CD14-positive monocyte (primary cell): ENCODE measurements at regions not wholly inside any gene's neighbourhood (a gene's known extent, or its start where the extent isn't known, plus 50 kb on each side); places are given as distances from the start of the nearest gene placed in this dataset.

ENCODE experiments used
- DNase-seq, 3 donors: peaks; one replicate each; pipeline ENCODE4 v3.0.0-alpha.2; 2011 to 2022
- H2AFZ ChIP-seq: 2 replicates; pipeline ENCODE4 v1.6.0; 2012; ENCODE audit warnings: mild to moderate bottlenecking, low read depth, low read length, inconsistent platforms; ENCODE audit not compliant: insufficient read depth, poor library complexity, severe bottlenecking
- H3K27ac ChIP-seq, 2 donors: 1 replicate in 1 of 2; 2 replicates in 1 of 2; pipeline ENCODE4 v1.5.1; 2012 to 2013; ENCODE audit warnings: low read length in 2 of 2, control low read depth in 1 of 2, inconsistent platforms in 1 of 2, low read depth in 1 of 2, mild to moderate bottlenecking in 1 of 2
- H3K27me3 ChIP-seq, 2 donors: one replicate each; pipeline versions ENCODE4 v1.6.0 to v1.6.1; 2011 to 2013; ENCODE audit warnings: low read length in 2 of 2; ENCODE audit not compliant: control insufficient read depth in 2 of 2, insufficient read depth in 2 of 2
- H3K36me3 ChIP-seq, 2 donors: replicated peaks in 1 of 2; 1 replicate in 1 of 2; 2 replicates in 1 of 2; pipeline versions ENCODE4 v1.5.1 to v1.6.1; 2012 to 2013; ENCODE audit warnings: low read length in 2 of 2, control low read depth in 1 of 2, inconsistent platforms in 1 of 2, mild to moderate bottlenecking in 1 of 2; ENCODE audit not compliant: insufficient read depth in 2 of 2, control insufficient read depth in 1 of 2
- H3K4me1 ChIP-seq, 2 donors: 1 replicate in 1 of 2; 2 replicates in 1 of 2; pipeline versions ENCODE4 v1.5.1 to v1.6.1; 2012 to 2013; ENCODE audit warnings: low read length in 2 of 2, control low read depth in 1 of 2, inconsistent platforms in 1 of 2, mild to moderate bottlenecking in 1 of 2, moderate library complexity in 1 of 2; ENCODE audit not compliant: insufficient read depth in 2 of 2, control insufficient read depth in 1 of 2
- H3K4me2 ChIP-seq: replicated peaks from 2 replicates; pipeline ENCODE3; 2012; ENCODE audit warnings: low read length, moderate library complexity, mild to moderate bottlenecking; ENCODE audit not compliant: poor library complexity, severe bottlenecking; ENCODE audit errors: extremely low read depth
- H3K4me3 ChIP-seq, 3 experiments: fragments of 200-600 bp in 1 of 3; sonication (generic) in 1 of 3; replicated peaks in 1 of 3; 1 replicate in 2 of 3; 2 replicates in 1 of 3; pipeline ENCODE4 v1.5.1; 2011 to 2013; ENCODE audit warnings: low read length in 3 of 3, mild to moderate bottlenecking in 3 of 3, control low read depth in 2 of 3, low read depth in 2 of 3, inconsistent platforms in 1 of 3, moderate library complexity in 1 of 3
- H3K79me2 ChIP-seq: 2 replicates; pipeline ENCODE4 v1.6.0; 2012; ENCODE audit warnings: mild to moderate bottlenecking, control low read depth, inconsistent platforms, low read length, moderate library complexity; ENCODE audit not compliant: insufficient read depth
- H3K9ac ChIP-seq: 2 replicates; pipeline ENCODE4 v1.6.0; 2017; ENCODE audit warnings: low read length, mild to moderate bottlenecking; ENCODE audit not compliant: insufficient read depth, poor library complexity, severe bottlenecking
- H3K9me3 ChIP-seq, 2 donors: replicated peaks in 1 of 2; 1 replicate in 1 of 2; 2 replicates in 1 of 2; pipeline versions ENCODE4 v1.5.1 to v1.6.1; 2012 to 2013; ENCODE audit warnings: low read length in 2 of 2, control low read depth in 1 of 2; ENCODE audit not compliant: control insufficient read depth in 1 of 2, insufficient read depth in 1 of 2
- H4K20me1 ChIP-seq: 2 replicates; pipeline ENCODE4 v1.6.0; 2012; ENCODE audit warnings: mild to moderate bottlenecking, low read length, control low read depth, moderate library complexity; ENCODE audit not compliant: insufficient read depth
- H3K27ac Mint-ChIP-seq, 7 donors: one replicate each; pipeline ENCODE4 v1.8.0; 2020; ENCODE audit warnings: mild to moderate bottlenecking in 7 of 7, mixed read lengths in 7 of 7, moderate library complexity in 6 of 7, inconsistent platforms in 2 of 7
- H3K27me3 Mint-ChIP-seq, 3 donors: one replicate each; pipeline ENCODE4 v1.8.0; 2021 to 2022; ENCODE audit warnings: low read depth in 3 of 3, mild to moderate bottlenecking in 3 of 3, mixed read lengths in 3 of 3, moderate library complexity in 3 of 3, inconsistent platforms in 1 of 3
- H3K36me3 Mint-ChIP-seq, 2 donors: one replicate each; pipeline ENCODE4 v1.8.0; 2020; ENCODE audit warnings: mixed read lengths in 2 of 2, inconsistent platforms in 1 of 2, mild to moderate bottlenecking in 1 of 2
- H3K4me1 Mint-ChIP-seq: one replicate; pipeline ENCODE4 v1.8.0; 2020; ENCODE audit warnings: mild to moderate bottlenecking, mixed read lengths
- H3K4me3 Mint-ChIP-seq, 2 donors: one replicate each; pipeline ENCODE4 v1.8.0; 2020; ENCODE audit warnings: mild to moderate bottlenecking in 2 of 2, mixed read lengths in 2 of 2, moderate library complexity in 1 of 2
- H3K9me3 Mint-ChIP-seq, 7 donors: one replicate each; pipeline ENCODE4 v1.8.0; 2020 to 2022; ENCODE audit warnings: mixed read lengths in 7 of 7, mild to moderate bottlenecking in 6 of 7, moderate library complexity in 6 of 7, inconsistent platforms in 2 of 7
- CTCF ChIP-seq: fragments of 200-600 bp; IDR thresholded peaks from one replicate; pipeline ENCODE4 v1.8.0; 2022; ENCODE audit warnings: antibody characterized with exemption, mild to moderate bottlenecking
- whole genome bisulfite sequencing: methylation state at CpG from one replicate; pipeline ENCODE4 v1.1.5; 2013; ENCODE audit warnings: missing lambda C conversion rate; ENCODE audit not compliant: insufficient coverage; 5-methylcytosine and 5-hydroxymethylcytosine counted together
- intact Hi-C, 2 donors: fragments of 100-400 bp; cut with micrococcal nuclease; formaldehyde crosslinking; loops; one replicate each; pipeline versions ENCODE4 v1.15.0 to v1.15.1; 2023

- Mint-ChIP-seq H3K4me3 (no peak overlapping the region), H3K4me1 (peaks cover 23% of the 10 kb centered on the region), H3K27me3 (peaks cover 0 to 2% (median 2%) of the 10 kb centered on the region in 3 donors), H3K36me3 (no peaks in the 10 kb centered on the region), H3K27ac (no peak overlapping the region), H3K9me3 (peaks cover 2 to 11% (median 7%) of the 10 kb centered on the region in 7 donors)
- no peak overlapping the region for H2AFZ ChIP-seq
- no peaks in the 10 kb centered on the region for H3K79me2 ChIP-seq
- no peaks in the 10 kb centered on the region for H3K27me3 ChIP-seq
- TF ChIP-seq CTCF = no peak
- H3K9me3 ChIP-seq = peaks cover 0 to 7% of the 10 kb centered on the region in 2 donors
- H3K4me2 ChIP-seq = no peak overlapping the region
- intact Hi-C loops = no loop called here
- no peaks in the 10 kb centered on the region for H4K20me1 ChIP-seq
- H3K9ac ChIP-seq = no peak overlapping the region
- H3K27ac ChIP-seq = no peak overlapping the region
- no peak for DNase-seq
- H3K4me3 ChIP-seq = no peak overlapping the region
- no CpG with 5 or more reads among the region's 1 CpG for WGBS
- H3K4me1 ChIP-seq = peaks cover 24 to 25% of the 10 kb centered on the region in 2 donors
- no peaks in the 10 kb centered on the region for H3K36me3 ChIP-seq
Measured at GRCh38 chr5:39942606-39943005, 517.8 kb upstream of the DAB2 start.

GRCh38 chr5:39941416-39941815 is 516.6 kb upstream of the DAB2 start:
- no peaks in the 10 kb centered on the region for H3K79me2 ChIP-seq
- no peaks in the 10 kb centered on the region for H3K36me3 ChIP-seq
- DNase-seq = no peak
- no peak overlapping the region for H3K4me2 ChIP-seq
- intact Hi-C loops = no loop called here
- H3K4me1 ChIP-seq = peaks cover 13% of the 10 kb centered on the region in 2 donors
- no CpG with 5 or more reads among the region's 2 CpGs for WGBS
- no peak overlapping the region for H3K27ac Mint-ChIP-seq
- no peak overlapping the region for H3K4me3 Mint-ChIP-seq
- no peaks in the 10 kb centered on the region for H3K27me3 ChIP-seq
- peaks cover 11% of the 10 kb centered on the region for H3K4me1 Mint-ChIP-seq
- peaks cover 0 to 7% of the 10 kb centered on the region in 2 donors for H3K9me3 ChIP-seq
- no peak overlapping the region for H3K4me3 ChIP-seq
- H3K27me3 Mint-ChIP-seq = peaks cover 0 to 4% (median 2%) of the 10 kb centered on the region in 3 donors
- no peaks in the 10 kb centered on the region for H3K36me3 Mint-ChIP-seq
- H3K27ac ChIP-seq = no peak overlapping the region
- no peak overlapping the region for H2AFZ ChIP-seq
- H4K20me1 ChIP-seq = no peaks in the 10 kb centered on the region
- H3K9ac ChIP-seq = no peak overlapping the region
- no peak for TF ChIP-seq CTCF
- H3K9me3 Mint-ChIP-seq = peaks cover 2 to 12% (median 7%) of the 10 kb centered on the region in 7 donors
